GM06990 (cell line): ENCODE measurements at regions not wholly inside any gene's neighbourhood (a gene's known extent, or its start where the extent isn't known, plus 50 kb on each side); places are given as distances from the start of the nearest gene placed in this dataset.

Source experiments
- DNase-seq: peaks from one replicate; pipeline ENCODE4 v3.0.0-alpha.2; 2011; ENCODE audit not compliant: insufficient read length; ENCODE audit errors: extremely low read depth
- H3K27me3 ChIP-seq: replicated peaks from 2 replicates; pipeline ENCODE4 v1.6.0; 2011; ENCODE audit warnings: low read length; ENCODE audit not compliant: control insufficient read depth, insufficient read depth
- H3K36me3 ChIP-seq: 2 replicates; pipeline ENCODE4 v1.5.1; 2011; ENCODE audit warnings: low read length; ENCODE audit not compliant: control insufficient read depth, insufficient read depth
- H3K4me3 ChIP-seq: replicated peaks from 2 replicates; pipeline ENCODE4 v1.5.1; 2011; ENCODE audit warnings: low read depth, mild to moderate bottlenecking, control low read depth, low read length
- CTCF ChIP-seq: IDR thresholded peaks from 2 replicates; pipeline ENCODE4 v1.5.1; 2011; ENCODE audit warnings: low read length, control low read depth, mild to moderate bottlenecking, inconsistent platforms; ENCODE audit not compliant: insufficient read depth, poor library complexity, severe bottlenecking

GRCh38 chr20:60255415-60255814, 297.2 kb downstream of the CDH26 start:
- TF ChIP-seq CTCF: no peak
- Histone ChIP-seq H3K27me3 (no peaks in the 10 kb centered on the region), H3K36me3 (no peaks in the 10 kb centered on the region), H3K4me3 (no peak overlapping the region)
- no peak for DNase-seq

DNA sequence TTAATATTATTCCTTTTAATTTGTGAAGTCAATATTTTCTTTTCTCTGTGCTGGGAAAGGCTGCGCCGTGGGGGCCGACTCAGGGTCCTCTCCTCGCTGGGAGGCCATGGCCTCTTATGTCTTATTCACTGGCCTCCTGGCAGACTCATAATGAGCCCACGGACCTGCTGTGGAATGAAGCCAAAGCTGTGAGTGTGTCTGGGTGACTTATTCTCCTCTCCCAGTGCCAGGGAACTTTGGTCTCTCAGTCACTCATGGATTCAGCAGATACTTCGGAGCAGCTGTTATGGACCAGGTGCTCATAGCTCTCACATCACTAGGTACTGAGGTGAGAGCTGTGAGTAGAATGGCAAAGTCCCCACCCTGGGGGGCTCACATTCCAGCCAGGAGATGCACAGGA, 297.6 kb downstream of the CDH26 start:
- no peak for DNase-seq
- Histone ChIP-seq H3K27me3 (no peaks in the 10 kb centered on the region), H3K4me3 (no peak overlapping the region), H3K36me3 (no peaks in the 10 kb centered on the region)
- TF ChIP-seq CTCF: no peak

DNA sequence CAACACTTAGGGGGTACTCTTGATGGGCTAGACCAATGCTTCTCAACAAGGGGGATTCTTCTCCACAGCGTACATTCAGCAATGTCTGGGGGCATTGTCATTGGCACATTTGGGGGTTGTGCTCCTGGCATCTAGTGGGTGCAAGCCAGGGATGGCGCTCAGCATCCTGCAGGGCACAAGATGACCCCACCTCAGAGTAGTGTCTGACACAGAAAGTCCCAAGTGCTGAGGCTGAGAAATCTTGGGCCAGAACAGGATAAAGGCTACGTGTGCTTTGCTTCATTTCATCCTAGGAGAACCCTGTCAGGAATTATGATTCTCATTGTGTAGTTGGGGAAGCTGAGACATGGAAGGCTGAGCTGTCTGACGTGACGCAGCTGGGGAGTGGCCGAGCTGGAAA, 298.6 kb downstream of the CDH26 start:
- H3K4me3 ChIP-seq: no peak overlapping the region
- TF ChIP-seq CTCF: no peak

GRCh38 chr20:60257671-60258070, 299.4 kb downstream of the CDH26 start:
- no peaks in the 10 kb centered on the region for H3K27me3 ChIP-seq
- TF ChIP-seq CTCF: no peak
- H3K4me3 ChIP-seq: no peak overlapping the region
- H3K36me3 ChIP-seq: no peaks in the 10 kb centered on the region
- DNase-seq: no peak

More for the DNA sequence above, 298.6 kb downstream of the CDH26 start:
- Histone ChIP-seq H3K27me3 (no peaks in the 10 kb centered on the region), H3K36me3 (no peaks in the 10 kb centered on the region)
- DNase-seq: no peak

- no peak for DNase-seq
- Histone ChIP-seq H3K36me3 (no peaks in the 10 kb centered on the region), H3K4me3 (no peak overlapping the region), H3K27me3 (no peaks in the 10 kb centered on the region)
- TF ChIP-seq CTCF: no peak
Observed at GRCh38 chr20:60258255-60258863, 300.1 kb downstream of the CDH26 start.

DNA sequence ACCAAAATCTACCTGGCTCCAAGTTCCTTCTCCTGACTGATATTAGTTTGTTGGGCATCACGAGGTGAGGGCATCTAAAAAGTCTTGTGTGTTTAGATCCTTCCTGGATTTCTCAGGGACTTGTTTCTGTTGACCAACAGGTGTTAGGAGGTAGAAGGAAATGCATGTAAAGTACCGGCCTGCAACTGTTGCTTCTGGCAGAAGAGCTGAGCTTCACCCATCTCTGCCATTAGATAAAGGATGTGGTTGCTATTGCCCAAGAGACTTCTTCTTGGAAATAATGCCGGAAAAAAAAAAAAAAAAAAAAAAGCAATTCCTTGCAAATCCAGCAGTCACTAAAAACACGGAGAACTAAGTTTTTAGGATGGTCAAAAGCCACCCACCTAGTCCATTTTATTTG, 303.1 kb downstream of the CDH26 start:
- no peak for TF ChIP-seq CTCF
- DNase-seq: no peak
- Histone ChIP-seq H3K36me3 (no peaks in the 10 kb centered on the region), H3K4me3 (no peak overlapping the region), H3K27me3 (no peaks in the 10 kb centered on the region)
